HG03159 (cell line): ENCODE measurements at regions not wholly inside any gene's neighbourhood (a gene's known extent, or its start where the extent isn't known, plus 50 kb on each side); places are given as distances from the start of the nearest gene placed in this dataset.
"Not testable (repeated sequence)": the region's sequence is repeated elsewhere in the genome, so short reads cannot be mapped to it uniquely, and the experiment has no call there.

ENCODE experiments used
- ATAC-seq: cut with Tn5 transposase; IDR thresholded peaks from one replicate; pipeline ENCODE4 v1.9.1; 2021; ENCODE audit warnings: mild to moderate bottlenecking, moderate library complexity; ENCODE audit not compliant: unreplicated experiment

DNA sequence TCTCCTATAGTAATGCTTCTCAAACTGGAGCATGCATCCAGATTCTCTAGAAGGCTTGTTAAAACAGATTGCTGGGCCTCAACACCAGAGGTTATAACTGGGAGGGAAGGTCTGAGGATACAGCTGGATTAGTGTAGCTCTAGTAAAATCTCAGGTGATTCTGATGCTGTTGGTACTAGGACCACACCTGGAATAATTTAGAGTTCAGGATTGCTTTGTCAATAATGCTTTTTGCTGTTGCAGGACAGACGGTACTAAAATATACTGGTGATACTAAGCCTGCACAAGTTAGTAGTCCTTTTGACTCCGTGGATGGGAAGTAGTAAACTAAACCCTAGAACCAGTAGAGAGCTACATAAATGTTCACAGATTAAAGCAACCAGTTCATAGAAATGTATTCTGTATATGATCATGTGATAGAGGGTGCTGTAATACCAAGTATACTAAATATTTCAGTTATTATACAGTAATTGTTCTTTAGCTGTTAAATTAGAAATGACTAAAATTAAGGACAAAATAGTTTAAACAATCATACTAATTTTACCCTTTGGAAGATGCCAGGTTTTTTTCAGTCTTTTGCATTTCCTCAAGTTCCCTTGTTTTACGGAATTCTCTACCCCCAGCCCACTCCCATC, 258.2 kb upstream of the STARD13 start:
- no peak for ATAC-seq

DNA sequence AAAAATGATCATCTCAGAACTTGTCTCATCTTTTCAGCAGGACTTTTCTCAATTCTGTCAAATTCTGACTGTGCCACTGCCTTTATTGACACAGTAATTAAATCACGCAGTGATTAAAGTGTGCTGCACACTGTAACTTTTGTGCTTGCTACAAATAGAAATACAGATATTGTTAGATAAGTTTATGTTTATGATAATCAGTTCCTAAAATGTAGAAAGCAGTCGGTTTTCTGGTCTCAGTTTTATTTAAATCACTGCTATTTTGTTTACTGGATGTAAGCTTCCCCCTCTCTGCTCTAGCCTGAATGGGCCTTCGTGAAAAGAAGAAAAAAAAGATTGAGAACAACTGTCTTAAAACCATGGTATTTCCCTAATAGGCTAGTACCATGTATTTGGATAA, 258.8 kb upstream of the STARD13 start:
- ATAC-seq: no peak

GRCh38 chr13:33545492-33545891, 259.9 kb upstream of the STARD13 start:
- ATAC-seq: no peak

DNA sequence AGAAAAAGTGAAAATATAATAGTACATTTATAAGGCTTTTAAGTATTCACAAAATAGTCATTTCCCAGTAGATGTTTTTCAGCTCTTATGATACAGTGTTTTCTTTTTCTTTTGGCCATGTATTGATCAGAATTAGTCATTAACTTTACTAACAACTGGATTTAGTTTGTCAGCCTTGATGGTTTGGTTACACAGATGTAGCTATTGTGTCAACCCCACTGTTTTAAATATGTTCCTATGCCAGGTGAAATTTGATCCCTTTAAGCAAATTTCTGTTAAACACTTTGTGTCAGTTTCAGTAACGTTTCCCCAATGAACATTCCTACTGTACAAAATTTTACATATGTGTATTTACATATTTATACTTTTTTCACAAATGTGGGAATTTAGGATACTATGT, 261.5 kb upstream of the STARD13 start:
- no peak for ATAC-seq

- no peak for ATAC-seq
Observed at GRCh38 chr13:33548069-33548468, 262.5 kb upstream of the STARD13 start.

DNA sequence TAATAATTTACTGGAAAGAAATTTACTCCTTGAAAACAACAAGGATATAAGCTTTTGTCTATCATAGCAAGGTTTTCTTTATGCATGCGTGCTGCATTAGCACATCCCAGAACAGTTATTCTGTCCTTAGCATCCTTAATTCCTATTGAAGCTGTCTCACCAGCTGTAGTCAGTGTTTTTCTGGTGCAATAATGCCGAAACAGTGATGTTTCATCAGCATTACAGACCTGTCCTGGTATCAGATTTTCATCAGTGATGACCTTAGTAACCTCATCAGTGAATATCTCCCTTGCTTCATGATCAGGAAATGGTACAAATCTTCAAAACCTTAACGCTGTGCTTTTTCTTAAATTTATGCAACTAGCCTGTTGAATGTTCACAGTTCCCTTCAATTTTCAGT, 264.7 kb upstream of the STARD13 start:
- ATAC-seq: no peak

GRCh38 chr13:33550885-33551284, 265.3 kb upstream of the STARD13 start:
- no peak for ATAC-seq

GRCh38 chr13:33554919-33555791, 262.8 kb upstream of the RFC3 start:
- ATAC-seq: peak; percentile 82

DNA sequence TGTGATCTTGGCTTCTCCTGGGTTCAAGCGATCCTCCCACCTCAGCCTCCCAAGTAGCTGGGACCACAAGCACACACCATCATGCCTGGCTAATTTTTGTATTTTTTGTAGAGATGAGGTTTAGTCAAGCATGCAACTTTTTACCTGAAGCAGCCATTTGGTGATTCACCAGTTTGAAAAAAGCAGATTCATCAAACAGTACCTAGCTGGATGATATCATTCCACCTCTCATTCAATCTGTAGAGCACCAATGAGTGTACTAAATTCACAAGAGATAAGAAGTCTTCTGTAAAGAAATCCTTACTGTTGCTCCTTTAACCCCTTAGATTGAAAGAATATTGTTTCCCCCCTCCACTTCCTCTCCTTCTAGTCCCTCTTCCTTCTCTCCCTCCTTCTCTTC, 261.1 kb upstream of the RFC3 start:
- no peak for ATAC-seq

- no peak for ATAC-seq
Observed at GRCh38 chr13:33560726-33561125, 257.2 kb upstream of the RFC3 start.

GRCh38 chr13:33561627-33562026, 256.3 kb upstream of the RFC3 start:
- no peak for ATAC-seq

DNA sequence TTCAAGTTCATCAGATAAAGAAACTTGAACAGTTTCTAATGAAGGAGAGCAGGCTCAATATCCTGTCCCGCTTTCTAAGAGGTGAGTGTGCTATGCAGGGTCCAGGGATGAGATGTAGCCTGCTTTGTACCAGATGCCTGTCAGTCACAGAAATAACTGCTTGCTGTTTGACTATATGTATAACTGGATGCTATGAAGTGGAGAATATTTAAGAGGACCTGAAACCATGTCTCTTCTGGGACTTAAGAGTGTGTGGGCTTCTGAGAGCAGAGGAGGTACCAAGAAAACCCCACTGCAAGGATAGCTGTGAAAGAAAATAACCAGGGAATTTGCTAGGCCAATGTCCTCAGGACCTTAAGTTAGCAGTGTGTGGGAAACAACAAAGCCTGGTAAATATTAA, 246.3 kb upstream of the RFC3 start:
- peak; percentile 70 for ATAC-seq

DNA sequence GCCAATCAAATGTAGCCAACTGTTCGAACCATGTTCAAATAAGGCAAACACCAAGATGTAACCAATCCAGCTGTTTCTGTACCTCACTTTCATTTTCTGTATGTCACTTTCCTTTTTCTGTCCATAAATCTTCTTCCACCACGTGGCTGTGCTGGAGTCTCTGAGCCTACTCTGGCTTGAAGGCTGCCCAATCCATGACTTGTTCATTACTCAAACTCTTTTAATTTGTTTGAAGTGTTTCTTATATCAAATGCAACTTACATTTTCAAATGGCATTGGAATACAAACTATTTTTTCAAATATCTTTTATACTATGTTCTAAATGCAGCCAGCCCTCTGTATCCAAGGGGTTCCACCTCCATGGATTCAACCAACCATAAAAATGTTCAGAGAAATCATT, 245.6 kb upstream of the RFC3 start:
- ATAC-seq: not testable (repeated sequence)

- ATAC-seq: no peak
Observed at GRCh38 chr13:33575378-33575777, 242.6 kb upstream of the RFC3 start.

GRCh38 chr13:33577007-33577406, 240.9 kb upstream of the RFC3 start:
- ATAC-seq: no peak

- ATAC-seq: no peak
Observed at GRCh38 chr13:33578786-33579185, 239.2 kb upstream of the RFC3 start.

GRCh38 chr13:33582121-33582520, 235.8 kb upstream of the RFC3 start:
- no peak for ATAC-seq

DNA sequence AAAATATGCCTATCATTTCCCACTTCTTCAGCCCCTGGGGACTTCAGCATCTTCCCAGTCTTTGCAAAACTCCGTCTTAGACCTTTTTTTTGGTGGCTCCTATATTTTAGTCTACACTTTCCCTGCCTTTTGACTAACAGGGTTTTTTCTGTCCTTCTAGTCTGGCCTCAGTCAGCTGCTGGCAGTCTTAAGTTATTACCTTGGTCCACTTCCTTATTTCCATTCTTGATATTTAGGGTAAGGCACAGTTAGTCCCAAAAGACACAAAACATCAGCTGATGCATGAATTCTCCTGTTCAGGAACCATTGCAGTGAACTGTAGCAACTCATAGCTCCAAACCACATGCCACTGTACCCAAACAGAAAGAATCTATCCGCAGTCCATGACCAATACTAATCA, 234.6 kb upstream of the RFC3 start:
- ATAC-seq: no peak

DNA sequence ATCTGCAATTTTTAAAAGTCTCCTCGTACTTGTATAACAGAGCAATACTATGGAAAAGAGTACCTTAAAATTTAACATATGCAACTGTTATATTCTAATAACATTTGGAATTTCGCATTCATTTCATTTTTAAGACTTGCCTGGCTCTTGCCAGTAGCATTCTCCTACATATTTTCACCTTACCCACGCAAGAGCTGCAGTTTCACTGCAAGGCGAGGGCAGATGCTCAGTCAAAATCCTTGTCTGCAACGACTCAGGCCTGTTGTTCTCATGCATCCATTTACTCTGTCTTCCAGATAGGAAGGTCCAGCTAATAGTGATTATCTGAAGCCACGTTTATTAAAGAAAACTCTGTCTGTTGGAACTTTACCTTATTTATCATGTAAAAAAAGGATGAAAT, 227.0 kb upstream of the RFC3 start:
- ATAC-seq: no peak

- no peak for ATAC-seq
Observed at GRCh38 chr13:33606692-33607091, 211.3 kb upstream of the RFC3 start.

- no peak for ATAC-seq
Observed at GRCh38 chr13:33610438-33611120, 207.4 kb upstream of the RFC3 start.
